Omental fat pad (tissue), 3 donors: ENCODE measurements at regions not wholly inside any gene's neighbourhood (a gene's known extent, or its start where the extent isn't known, plus 50 kb on each side); places are given as distances from the start of the nearest gene placed in this dataset.

ENCODE experiments used
- ATAC-seq: fragments of 150-250 bp; one replicate; pipeline ENCODE4 v1.9.1; 2016; ENCODE audit warnings: mild to moderate bottlenecking, moderate library complexity; ENCODE audit not compliant: low FRiP score
- DNase-seq: peaks from one replicate; pipeline ENCODE4 v3.0.0-alpha.2; 2019; ENCODE audit warnings: low spot score
- TF ChIP-seq, protein P1 (sequence below), 3 donors: fragments of 450-650 bp; IDR thresholded peaks; one replicate each; pipeline ENCODE4 v1.5.1; 2016 to 2017; ENCODE audit warnings: antibody characterized with exemption in 3 of 3, mild to moderate bottlenecking in 3 of 3, moderate library complexity in 2 of 3

DNA sequence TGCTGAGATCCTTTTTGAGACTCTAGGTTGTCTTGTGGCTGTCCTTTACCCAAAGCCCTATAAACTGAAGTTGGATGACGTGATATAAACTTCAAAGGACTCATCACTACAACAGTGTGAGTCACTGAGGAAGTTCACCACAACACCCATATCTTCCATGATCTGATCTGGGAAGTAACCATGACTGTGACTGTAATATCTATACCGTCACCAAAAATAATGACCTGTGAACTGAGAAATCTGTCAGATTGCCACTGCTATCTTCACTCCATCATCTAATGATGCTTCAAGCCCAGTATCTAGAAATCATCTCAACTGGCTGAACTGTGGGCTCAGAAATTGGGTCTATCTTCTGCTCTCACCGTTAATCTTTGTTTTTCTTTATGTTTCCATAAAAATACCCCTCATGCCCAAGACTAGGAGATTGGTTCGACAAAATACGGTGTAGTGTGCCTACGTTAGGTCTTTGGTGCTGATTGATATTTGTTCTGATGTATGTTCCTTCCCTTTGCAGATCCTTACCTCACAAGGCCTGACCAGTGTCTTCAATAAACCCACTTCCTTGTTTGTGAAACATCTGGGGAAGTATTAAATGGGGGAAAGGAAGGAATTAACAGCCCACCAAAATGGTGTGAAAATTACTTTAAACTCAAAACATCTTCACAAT, 78.2 kb downstream of the MYL12B start:
- DNase-seq (no peak), ATAC-seq (no peak)
- TF ChIP-seq, protein P1, sequence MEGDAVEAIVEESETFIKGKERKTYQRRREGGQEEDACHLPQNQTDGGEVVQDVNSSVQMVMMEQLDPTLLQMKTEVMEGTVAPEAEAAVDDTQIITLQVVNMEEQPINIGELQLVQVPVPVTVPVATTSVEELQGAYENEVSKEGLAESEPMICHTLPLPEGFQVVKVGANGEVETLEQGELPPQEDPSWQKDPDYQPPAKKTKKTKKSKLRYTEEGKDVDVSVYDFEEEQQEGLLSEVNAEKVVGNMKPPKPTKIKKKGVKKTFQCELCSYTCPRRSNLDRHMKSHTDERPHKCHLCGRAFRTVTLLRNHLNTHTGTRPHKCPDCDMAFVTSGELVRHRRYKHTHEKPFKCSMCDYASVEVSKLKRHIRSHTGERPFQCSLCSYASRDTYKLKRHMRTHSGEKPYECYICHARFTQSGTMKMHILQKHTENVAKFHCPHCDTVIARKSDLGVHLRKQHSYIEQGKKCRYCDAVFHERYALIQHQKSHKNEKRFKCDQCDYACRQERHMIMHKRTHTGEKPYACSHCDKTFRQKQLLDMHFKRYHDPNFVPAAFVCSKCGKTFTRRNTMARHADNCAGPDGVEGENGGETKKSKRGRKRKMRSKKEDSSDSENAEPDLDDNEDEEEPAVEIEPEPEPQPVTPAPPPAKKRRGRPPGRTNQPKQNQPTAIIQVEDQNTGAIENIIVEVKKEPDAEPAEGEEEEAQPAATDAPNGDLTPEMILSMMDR (IDR thresholded peaks at IDR 0.05) = no peak

DNA sequence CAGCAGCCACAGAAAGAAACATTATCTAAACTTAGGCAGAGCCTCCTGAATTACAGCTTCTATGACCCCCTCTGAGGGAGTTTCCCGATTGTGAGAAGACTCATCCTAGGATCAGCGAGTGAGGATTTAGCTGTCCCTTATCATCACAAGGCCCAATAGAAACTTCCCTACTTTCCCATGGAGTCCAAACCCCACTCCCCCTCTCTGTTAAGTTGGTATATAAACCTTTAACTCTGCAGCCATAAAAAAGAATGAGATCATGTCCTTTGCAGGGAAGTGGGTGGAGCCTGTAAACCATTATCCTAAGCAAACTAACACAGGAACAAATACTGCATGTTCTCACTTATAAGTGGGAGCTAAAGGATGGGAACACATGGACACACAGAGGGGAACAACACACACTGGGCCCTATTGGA, 78.8 kb downstream of the MYL12B start:
- TF ChIP-seq, protein P1 (IDR thresholded peaks at IDR 0.05) = no peak
- DNase-seq (no peak), ATAC-seq (no peak)

DNA sequence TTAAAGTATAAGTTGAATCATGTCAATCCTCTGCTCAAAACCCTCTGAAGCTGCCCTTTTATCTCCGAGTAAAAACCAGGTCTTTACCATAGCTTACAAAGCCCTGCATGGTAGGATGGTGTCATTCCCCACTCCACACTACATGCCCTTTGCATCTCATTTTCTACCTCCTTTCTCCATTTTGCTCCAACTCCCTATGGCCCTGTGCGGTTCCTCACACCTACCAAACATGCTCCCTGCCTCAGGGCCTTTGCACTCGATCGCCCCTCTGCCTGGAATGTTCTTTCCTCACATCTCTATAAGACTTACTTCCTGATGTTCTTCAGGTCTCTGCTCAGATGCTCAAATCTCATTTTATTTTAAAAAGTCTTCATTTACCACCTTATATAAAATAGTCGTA, 80.7 kb downstream of the MYL12B start:
- TF ChIP-seq, protein P1 (IDR thresholded peaks at IDR 0.05) = no peak
- DNase-seq = no peak
- ATAC-seq = no peak

DNA sequence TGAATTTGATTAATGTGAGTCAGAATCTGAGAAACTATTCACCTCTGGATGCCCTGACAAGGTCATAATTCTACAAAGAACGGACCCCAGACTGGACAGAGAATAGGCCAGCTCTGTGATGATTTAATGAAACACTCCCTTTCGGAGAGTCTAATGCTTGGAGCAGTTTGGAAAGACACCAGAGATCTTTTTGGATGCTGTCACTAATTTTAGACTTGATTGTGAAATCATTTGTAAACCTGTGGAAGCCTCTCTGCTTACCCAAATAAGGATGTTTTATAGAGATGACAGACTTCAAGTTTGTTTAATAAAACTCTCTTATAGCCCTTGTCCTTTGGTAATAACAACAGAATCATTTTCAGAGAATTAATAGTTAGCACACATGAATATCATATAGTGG, 83.5 kb downstream of the MYL12B start:
- ATAC-seq (peak; percentile 69), DNase-seq (no peak)
- TF ChIP-seq, protein P1 (IDR thresholded peaks at IDR 0.05) = no peak

DNA sequence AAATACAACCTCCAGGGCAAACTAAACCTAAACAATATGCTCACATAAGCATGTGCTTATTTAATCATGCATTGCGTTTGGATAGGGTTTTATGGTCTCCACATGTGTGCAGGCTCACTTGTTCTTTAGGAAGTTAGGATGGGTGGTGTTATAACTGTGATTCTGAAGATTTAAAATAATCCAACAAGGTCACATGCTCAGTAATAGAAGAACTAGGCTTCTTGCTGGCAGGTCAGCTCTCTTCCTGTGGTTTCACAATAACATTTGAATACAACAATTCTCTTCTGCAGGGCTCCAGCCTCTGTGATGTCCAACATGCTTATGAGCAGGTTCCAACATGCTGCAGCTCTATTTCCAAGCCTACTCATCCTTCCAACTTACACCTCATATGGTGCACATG, 84.0 kb downstream of the MYL12B start:
- no peak for DNase-seq

DNA sequence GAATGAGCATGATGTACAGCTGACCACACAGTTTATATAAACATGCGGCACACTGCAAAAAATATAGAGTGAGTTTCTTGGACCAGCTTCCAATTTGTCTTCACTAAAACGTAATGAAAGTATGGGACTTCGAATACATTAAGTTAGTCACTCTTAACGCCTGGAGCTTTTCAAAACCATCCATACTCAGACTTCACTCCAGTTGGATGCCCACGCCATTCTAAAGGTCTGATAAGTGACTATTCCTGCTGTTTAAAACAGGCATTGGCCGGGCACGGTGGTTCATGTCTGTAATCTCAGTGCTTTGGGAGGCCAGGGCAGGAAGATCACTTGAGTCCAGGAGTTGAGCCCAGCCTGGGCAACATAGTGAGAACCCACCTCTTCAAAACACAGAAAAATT, 84.6 kb downstream of the MYL12B start:
- ATAC-seq (no peak), DNase-seq (no peak)
- TF ChIP-seq, protein P1 (IDR thresholded peaks at IDR 0.05) = no peak

More for the DNA sequence above, 84.0 kb downstream of the MYL12B start:
- no peak for ATAC-seq
- TF ChIP-seq, protein P1 (IDR thresholded peaks at IDR 0.05) = no peak

DNA sequence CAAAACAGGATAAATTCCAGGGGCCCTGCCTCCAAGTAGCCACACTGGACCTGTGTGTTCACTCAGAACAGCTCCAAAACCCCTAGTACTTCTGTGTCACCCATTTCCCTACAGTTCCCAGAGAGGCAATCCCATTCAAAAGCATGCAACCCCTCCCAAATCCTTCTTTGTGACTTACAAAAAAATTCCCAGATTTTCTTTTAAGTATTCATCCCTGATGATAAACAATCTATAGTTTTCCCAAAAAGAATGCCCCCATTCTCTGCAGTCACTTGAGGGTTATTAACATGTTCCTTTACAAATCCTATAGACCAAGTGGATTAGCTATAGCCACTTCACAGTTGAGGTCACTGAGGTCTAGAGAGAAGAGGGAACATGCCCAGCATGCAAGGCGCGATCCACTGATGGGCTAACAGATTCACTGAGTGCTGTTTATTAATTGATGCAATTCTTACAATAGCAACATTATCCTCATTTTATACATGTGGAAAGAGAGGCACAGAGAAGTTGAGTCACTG, 85.4 kb downstream of the MYL12B start:
- no peak for ATAC-seq
- TF ChIP-seq, protein P1 (IDR thresholded peaks at IDR 0.05) = no peak
- DNase-seq = no peak
